ENCODE measurements at regions not wholly inside any gene's neighbourhood (a gene's known extent, or its start where the extent isn't known, plus 50 kb on each side); places are given as distances from the start of the nearest gene placed in this dataset.

GRCh38 chr11:19539861-19540260, 172.8 kb upstream of the NAV2 start (continued):
- no peak for TF ChIP-seq ZHX1 (conservative IDR thresholded peaks at IDR 0.05; ENCODE audit: low read length)
- no peak for TF ChIP-seq POLR2AphosphoS2 (IDR thresholded peaks at IDR 0.05; ENCODE audit: low read length)
- TF ChIP-seq ZBTB2 (IDR thresholded peaks at IDR 0.05), result no peak
- no peak for TF ChIP-seq ZNF436 (CRISPR knock-in tag; IDR thresholded peaks at IDR 0.05)
- TF ChIP-seq GABPA (tag; conservative IDR thresholded peaks at IDR 0.05; ENCODE audit: low read depth), result no peak
- TF ChIP-seq ATF2 (CRISPR knock-in tag; IDR thresholded peaks at IDR 0.05), result no peak
- no peak for TF ChIP-seq MEF2D (tag; conservative IDR thresholded peaks at IDR 0.05; ENCODE audit: low read depth)
